B cell (primary cell): ENCODE measurements at regions not wholly inside any gene's neighbourhood (a gene's known extent, or its start where the extent isn't known, plus 50 kb on each side); places are given as distances from the start of the nearest gene placed in this dataset.

Source experiments
- ATAC-seq: fragments of 200-7000 bp; cut with Tn5 transposase; one replicate; pipeline ENCODE4 v1.10.0; 2021; ENCODE audit warnings: low read depth, mild to moderate bottlenecking, moderate number of reproducible peaks, moderate library complexity
- CTCF ChIA-PET: fragments of 350-600 bp; sonication (Branson Sonifier 250); formaldehyde crosslinking; loops from one replicate; lab custom pipeline; 2021; ENCODE audit warnings: antibody characterized with exemption, inconsistent platforms; lab: Charles Lee
- POLR2A ChIA-PET: fragments of 350-600 bp; sonication (Branson Sonifier 250); formaldehyde crosslinking; loops from one replicate; lab custom pipeline; 2021; ENCODE audit warnings: antibody characterized with exemption; lab: Charles Lee
- DNase-seq: peaks from one replicate; pipeline ENCODE4 v3.0.0; 2013
- H2AFZ ChIP-seq: 2 replicates; pipeline ENCODE4 v1.6.1; 2012; ENCODE audit warnings: mild to moderate bottlenecking, low read depth, low read length; ENCODE audit not compliant: insufficient read depth, poor library complexity, severe bottlenecking
- H3K27ac ChIP-seq, 2 donors: 1 replicate in 1 of 2; 2 replicates in 1 of 2; pipeline ENCODE4 v1.5.1; 2012 to 2013; ENCODE audit warnings: low read length in 2 of 2, mild to moderate bottlenecking in 2 of 2, moderate library complexity in 1 of 2
- H3K27me3 ChIP-seq, 4 experiments: fragments of 200-600 bp in 1 of 4; sonication (generic) in 1 of 4; replicated peaks in 1 of 4; 1 replicate in 2 of 4; 2 replicates in 2 of 4; pipeline versions ENCODE4 v1.6.1 to v1.7.0; 2013 to 2016; ENCODE audit warnings: low read length in 3 of 4, mild to moderate bottlenecking in 2 of 4, mixed read lengths in 1 of 4, moderate library complexity in 1 of 4; ENCODE audit not compliant: insufficient read depth in 4 of 4, control insufficient read depth in 3 of 4; ENCODE audit errors: control extremely low read depth in 1 of 4
- H3K36me3 ChIP-seq, 2 experiments: replicated peaks in 1 of 2; 1 replicate in 1 of 2; 2 replicates in 1 of 2; pipeline versions ENCODE4 v1.6.1 to v1.7.1; 2013; ENCODE audit warnings: low read length in 1 of 2; ENCODE audit not compliant: insufficient read depth in 2 of 2, control insufficient read depth in 1 of 2; ENCODE audit errors: control extremely low read depth in 1 of 2, extremely low read depth in 1 of 2
- H3K4me1 ChIP-seq, 2 donors: fragments of 200-600 bp in 1 of 2; sonication (generic) in 1 of 2; 1 replicate in 1 of 2; 2 replicates in 1 of 2; pipeline versions ENCODE4 v1.5.1 to v1.6.1; 2013 to 2017; ENCODE audit warnings: low read length in 2 of 2; ENCODE audit not compliant: control insufficient read depth in 2 of 2, insufficient read depth in 2 of 2
- H3K4me2 ChIP-seq: replicated peaks from 2 replicates; pipeline ENCODE3; 2012; ENCODE audit warnings: mild to moderate bottlenecking, low read depth, low read length; ENCODE audit not compliant: poor library complexity, severe bottlenecking
- H3K4me3 ChIP-seq, 5 experiments: fragments of 200-600 bp in 1 of 5; sonication (generic) in 1 of 5; 1 replicate in 3 of 5; 2 replicates in 2 of 5; pipeline versions ENCODE4 v1.5.1 to v1.7.0; 2011 to 2016; ENCODE audit warnings: low read length in 4 of 5, mild to moderate bottlenecking in 4 of 5, low read depth in 2 of 5, control low read depth in 1 of 5, moderate library complexity in 1 of 5; ENCODE audit not compliant: insufficient read depth in 1 of 5; ENCODE audit errors: control extremely low read depth in 1 of 5, extremely low read depth in 1 of 5
- H3K79me2 ChIP-seq: fragments of 200-600 bp; sonication (generic); one replicate; pipeline ENCODE4 v1.6.0; 2016; ENCODE audit warnings: low read length; ENCODE audit not compliant: control insufficient read depth, insufficient read depth
- H3K9ac ChIP-seq: fragments of 200-600 bp; sonication (generic); 2 replicates; pipeline ENCODE4 v1.6.1; 2017; ENCODE audit warnings: mild to moderate bottlenecking, low read length, moderate library complexity
- H3K9me3 ChIP-seq, 3 donors: one replicate each; pipeline versions ENCODE4 v1.6.1 to v1.7.1; 2013; ENCODE audit warnings: low read length in 2 of 3; ENCODE audit not compliant: control insufficient read depth in 2 of 3, insufficient read depth in 1 of 3; ENCODE audit errors: control extremely low read depth in 1 of 3
- H4K20me1 ChIP-seq: 2 replicates; pipeline ENCODE4 v1.6.0; 2012; ENCODE audit warnings: mild to moderate bottlenecking, low read length; ENCODE audit not compliant: insufficient read depth, control insufficient read depth, poor library complexity, severe bottlenecking
- H3K27ac Mint-ChIP-seq: one replicate; pipeline ENCODE4 v1.8.0; 2021; ENCODE audit warnings: mixed read lengths
- H3K27me3 Mint-ChIP-seq: one replicate; pipeline ENCODE4 v1.8.0; 2021; ENCODE audit warnings: mixed read lengths
- H3K4me1 Mint-ChIP-seq: one replicate; pipeline ENCODE4 v1.8.0; 2021; ENCODE audit warnings: mixed read lengths
- H3K4me3 Mint-ChIP-seq: one replicate; pipeline ENCODE4 v1.8.0; 2021; ENCODE audit warnings: mixed read lengths
- H3K9me3 Mint-ChIP-seq: one replicate; pipeline ENCODE4 v1.8.0; 2022; ENCODE audit warnings: mixed read lengths; ENCODE audit not compliant: insufficient read depth
- CTCF ChIP-seq: fragments of 200-600 bp; IDR thresholded peaks from one replicate; pipeline ENCODE4 v1.8.0; 2022; ENCODE audit warnings: antibody characterized with exemption, mild to moderate bottlenecking
- EZH2 ChIP-seq: IDR thresholded peaks from 2 replicates; pipeline ENCODE4 v1.6.1; 2012; ENCODE audit warnings: borderline replicate concordance, low read depth, mild to moderate bottlenecking, moderate library complexity, low read length; ENCODE audit not compliant: insufficient read depth, poor library complexity, severe bottlenecking
- WGBS: methylation state at CpG from one replicate; pipeline ENCODE4 v1.1.5; 2013; ENCODE audit warnings: missing lambda C conversion rate; ENCODE audit not compliant: insufficient coverage; 5-methylcytosine and 5-hydroxymethylcytosine counted together
- intact Hi-C: fragments of 100-400 bp; cut with micrococcal nuclease; formaldehyde crosslinking; loops from one replicate; pipeline ENCODE4 v1.10.0; 2022

GRCh38 chr15:55008421-55008820 is 188.3 kb downstream of the RSL24D1 start:
- ChIA-PET POLR2A (no interaction called here), CTCF (no interaction called here)
- H3K9ac ChIP-seq = no peak overlapping the region
- H4K20me1 ChIP-seq = no peaks in the 10 kb centered on the region
- Mint-ChIP-seq H3K4me1 (no peaks in the 10 kb centered on the region), H3K9me3 (no peaks in the 10 kb centered on the region), H3K27me3 (no peaks in the 10 kb centered on the region), H3K4me3 (no peak overlapping the region), H3K27ac (no peak overlapping the region)
- TF ChIP-seq EZH2 (no peak), CTCF (no peak)
- no peak overlapping the region for H3K4me2 ChIP-seq
- H3K9me3 ChIP-seq = no peaks in the 10 kb centered on the region
- H3K79me2 ChIP-seq = no peaks in the 10 kb centered on the region
- ATAC-seq = no peak
- no peaks in the 10 kb centered on the region for H3K36me3 ChIP-seq
- no peak for DNase-seq
- 0% methylated on average over 2 of the region's 4 CpGs for WGBS
- intact Hi-C loops = no loop called here
- no peak overlapping the region for H2AFZ ChIP-seq
- no peak overlapping the region for H3K4me3 ChIP-seq
- H3K27me3 ChIP-seq = peaks cover 0 to 2% (median under 1%) of the 10 kb centered on the region in 4 experiments
- H3K27ac ChIP-seq = no peak overlapping the region
- H3K4me1 ChIP-seq = no peaks in the 10 kb centered on the region

GRCh38 chr15:55007561-55007960 is 189.2 kb downstream of the RSL24D1 start:
- H3K4me3 Mint-ChIP-seq = no peak overlapping the region
- TF ChIP-seq CTCF (no peak), EZH2 (no peak)
- Histone ChIP-seq H3K79me2 (no peaks in the 10 kb centered on the region), H2AFZ (no peak overlapping the region), H3K4me3 (no peak overlapping the region), H3K27ac (no peak overlapping the region), H4K20me1 (no peaks in the 10 kb centered on the region), H3K4me2 (no peak overlapping the region), H3K9ac (no peak overlapping the region), H3K9me3 (no peaks in the 10 kb centered on the region), H3K36me3 (no peaks in the 10 kb centered on the region), H3K4me1 (no peaks in the 10 kb centered on the region), H3K27me3 (peaks cover 0 to 2% (median 0%) of the 10 kb centered on the region in 4 experiments)
- POLR2A ChIA-PET = no interaction called here
- no peaks in the 10 kb centered on the region for H3K27me3 Mint-ChIP-seq
- ATAC-seq (no peak), DNase-seq (no peak)
- no peaks in the 10 kb centered on the region for H3K9me3 Mint-ChIP-seq
- CTCF ChIA-PET = no interaction called here
- no CpG with 5 or more reads among the region's 5 CpGs for WGBS
- no peaks in the 10 kb centered on the region for H3K4me1 Mint-ChIP-seq
- H3K27ac Mint-ChIP-seq = no peak overlapping the region
- intact Hi-C loops = no loop called here
